IMR-90 (cell line): ENCODE measurements at regions not wholly inside any gene's neighbourhood (a gene's known extent, or its start where the extent isn't known, plus 50 kb on each side); places are given as distances from the start of the nearest gene placed in this dataset.

Experiments used
- CTCF ChIP-seq: conservative IDR thresholded peaks from 2 replicates; pipeline ENCODE4 v1.5.1; 2012; ENCODE audit warnings: mild to moderate bottlenecking, low read depth, low read length, improper control_type of control experiment
- RAD21 ChIP-seq: IDR thresholded peaks from 2 replicates; pipeline ENCODE4 v1.6.1; 2012; ENCODE audit warnings: low read length, improper control_type of control experiment

- no peak for TF ChIP-seq CTCF
- no peak for TF ChIP-seq RAD21
These were observed 175.5 kb downstream of the RFPL4B start for GRCh38 chr6:112522587-112522986.
